Gastroesophageal sphincter (tissue), 4 donors: ENCODE measurements at regions not wholly inside any gene's neighbourhood (a gene's known extent, or its start where the extent isn't known, plus 50 kb on each side); places are given as distances from the start of the nearest gene placed in this dataset.

Experiments
- ATAC-seq: fragments of 150-250 bp; one replicate; pipeline ENCODE4 v1.9.1; 2016; ENCODE audit warnings: mild to moderate bottlenecking, moderate library complexity
- H3K27ac ChIP-seq, 4 donors: fragments of 200-600 bp; sonication (generic) in 3 of 4; 1 replicate in 3 of 4; 2 replicates in 1 of 4; pipeline ENCODE4 v1.5.1; 2016 to 2019
- H3K27me3 ChIP-seq: fragments of 200-600 bp; sonication (generic); one replicate; pipeline ENCODE4 v1.5.1; 2019
- H3K36me3 ChIP-seq, 2 donors: fragments of 200-600 bp; sonication (generic); one replicate each; pipeline ENCODE4 v1.5.1; 2019; ENCODE audit warnings: control low read depth in 1 of 2
- H3K4me1 ChIP-seq, 3 donors: fragments of 200-600 bp; sonication (generic); 1 replicate in 2 of 3; 2 replicates in 1 of 3; pipeline ENCODE4 v1.5.1; 2016 to 2019; ENCODE audit warnings: control low read depth in 2 of 3
- H3K4me3 ChIP-seq, 2 donors: fragments of 200-600 bp; sonication (generic); one replicate each; pipeline ENCODE4 v1.5.1; 2019; ENCODE audit warnings: mild to moderate bottlenecking in 1 of 2, moderate library complexity in 1 of 2
- H3K9me3 ChIP-seq, 3 donors: fragments of 200-600 bp; sonication (generic); one replicate each; pipeline ENCODE4 v1.5.1; 2017 to 2019; ENCODE audit warnings: control low read depth in 2 of 3
- EP300 ChIP-seq: sonication (generic); formaldehyde crosslinking; IDR thresholded peaks from one replicate; pipeline ENCODE4 v1.6.1; 2017; ENCODE audit warnings: antibody characterized with exemption, mild to moderate bottlenecking
- POLR2A ChIP-seq, 2 donors: fragments of 450-650 bp; IDR thresholded peaks; one replicate each; pipeline ENCODE4 v1.6.1; 2017; ENCODE audit warnings: antibody characterized with exemption in 2 of 2, mild to moderate bottlenecking in 2 of 2, moderate library complexity in 1 of 2
- POLR2AphosphoS5 ChIP-seq: sonication (generic); formaldehyde crosslinking; IDR thresholded peaks from one replicate; pipeline ENCODE4 v1.6.1; 2017; ENCODE audit warnings: antibody characterized with exemption
- WGBS, 2 donors: methylation state at CpG; one replicate each; pipeline ENCODE4 v1.1.5; 2018; ENCODE audit warnings: low coverage in 1 of 2; 5-methylcytosine and 5-hydroxymethylcytosine counted together
- TF ChIP-seq, protein P1 (sequence below), 4 experiments: fragments of 200-600 bp in 2 of 4; fragments of 450-650 bp in 2 of 4; sonication (generic) in 1 of 4; IDR thresholded peaks; one replicate each; pipeline ENCODE4 v1.5.1; 2017 to 2019; ENCODE audit warnings: antibody characterized with exemption in 4 of 4, mild to moderate bottlenecking in 2 of 4, moderate library complexity in 2 of 4

DNA sequence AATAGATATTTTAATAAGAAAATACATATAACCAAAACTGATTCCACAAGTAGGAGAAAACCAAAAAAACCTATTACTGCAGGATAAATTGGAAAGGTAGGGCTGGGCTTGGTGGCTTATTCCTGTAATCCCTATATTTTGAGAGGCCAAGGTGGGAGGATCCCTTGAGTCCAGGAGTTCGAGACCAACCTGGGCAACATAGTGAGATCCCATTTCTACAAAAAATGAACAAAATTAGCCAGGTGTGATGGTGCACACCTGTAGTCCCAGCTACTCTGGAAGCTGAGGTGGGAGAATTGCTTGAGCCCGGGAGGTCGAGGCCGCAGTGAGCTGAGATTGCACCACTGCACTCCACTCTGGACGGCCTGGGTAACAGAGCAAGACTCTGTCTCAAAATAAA lies 189.2 kb upstream of the IER5L start:
- no peak overlapping the region for H3K27ac ChIP-seq
- WGBS, 2 donors: 93 to 95% methylated on average over 4 to 5 of the region's 5 CpGs
- H3K4me3 ChIP-seq: no peak overlapping the region
- no peak for TF ChIP-seq EP300
- no peak for TF ChIP-seq POLR2A (IDR thresholded peaks at IDR 0.05)
- TF ChIP-seq, protein P1, sequence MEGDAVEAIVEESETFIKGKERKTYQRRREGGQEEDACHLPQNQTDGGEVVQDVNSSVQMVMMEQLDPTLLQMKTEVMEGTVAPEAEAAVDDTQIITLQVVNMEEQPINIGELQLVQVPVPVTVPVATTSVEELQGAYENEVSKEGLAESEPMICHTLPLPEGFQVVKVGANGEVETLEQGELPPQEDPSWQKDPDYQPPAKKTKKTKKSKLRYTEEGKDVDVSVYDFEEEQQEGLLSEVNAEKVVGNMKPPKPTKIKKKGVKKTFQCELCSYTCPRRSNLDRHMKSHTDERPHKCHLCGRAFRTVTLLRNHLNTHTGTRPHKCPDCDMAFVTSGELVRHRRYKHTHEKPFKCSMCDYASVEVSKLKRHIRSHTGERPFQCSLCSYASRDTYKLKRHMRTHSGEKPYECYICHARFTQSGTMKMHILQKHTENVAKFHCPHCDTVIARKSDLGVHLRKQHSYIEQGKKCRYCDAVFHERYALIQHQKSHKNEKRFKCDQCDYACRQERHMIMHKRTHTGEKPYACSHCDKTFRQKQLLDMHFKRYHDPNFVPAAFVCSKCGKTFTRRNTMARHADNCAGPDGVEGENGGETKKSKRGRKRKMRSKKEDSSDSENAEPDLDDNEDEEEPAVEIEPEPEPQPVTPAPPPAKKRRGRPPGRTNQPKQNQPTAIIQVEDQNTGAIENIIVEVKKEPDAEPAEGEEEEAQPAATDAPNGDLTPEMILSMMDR (IDR thresholded peaks at IDR 0.05): no peak
- no peak for TF ChIP-seq POLR2AphosphoS5
- no peaks in the 10 kb centered on the region for H3K4me1 ChIP-seq
- H3K27me3 ChIP-seq: no peaks in the 10 kb centered on the region
- no peak for ATAC-seq
- peaks cover 0 to 13% (median 0%) of the 10 kb centered on the region in 3 donors for H3K9me3 ChIP-seq
- H3K36me3 ChIP-seq: no peaks in the 10 kb centered on the region

DNA sequence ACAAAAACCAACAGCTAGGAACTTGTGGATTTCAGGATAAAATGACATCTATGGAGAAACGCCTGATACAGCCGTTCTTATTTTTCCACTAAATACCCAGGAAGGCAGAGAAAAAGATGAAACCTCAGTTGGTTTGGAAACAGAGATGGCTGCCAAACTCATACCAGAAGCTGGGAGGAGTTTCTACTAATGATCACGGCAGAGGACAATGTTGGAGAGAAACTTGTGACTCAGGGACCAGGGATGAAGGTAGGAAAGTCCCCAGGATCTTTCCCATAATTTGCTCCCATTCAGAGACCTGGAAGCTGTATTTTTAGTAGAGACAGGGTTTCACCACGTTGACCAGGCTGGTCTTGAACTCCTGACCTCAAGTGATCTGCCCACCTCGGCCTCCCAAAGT lies 187.1 kb upstream of the IER5L start:
- Histone ChIP-seq H3K27ac (no peak overlapping the region), H3K9me3 (peaks cover 0 to 8% (median 0%) of the 10 kb centered on the region in 3 donors), H3K4me3 (no peak overlapping the region), H3K36me3 (no peaks in the 10 kb centered on the region), H3K27me3 (no peaks in the 10 kb centered on the region), H3K4me1 (no peaks in the 10 kb centered on the region)
- 33 to 49% methylated on average over 5 of the region's 5 CpGs for WGBS, 2 donors
- TF ChIP-seq, protein P1 (IDR thresholded peaks at IDR 0.05): no peak
- no peak for TF ChIP-seq POLR2AphosphoS5
- TF ChIP-seq EP300: no peak
- no peak for TF ChIP-seq POLR2A (IDR thresholded peaks at IDR 0.05)
- ATAC-seq: no peak

DNA sequence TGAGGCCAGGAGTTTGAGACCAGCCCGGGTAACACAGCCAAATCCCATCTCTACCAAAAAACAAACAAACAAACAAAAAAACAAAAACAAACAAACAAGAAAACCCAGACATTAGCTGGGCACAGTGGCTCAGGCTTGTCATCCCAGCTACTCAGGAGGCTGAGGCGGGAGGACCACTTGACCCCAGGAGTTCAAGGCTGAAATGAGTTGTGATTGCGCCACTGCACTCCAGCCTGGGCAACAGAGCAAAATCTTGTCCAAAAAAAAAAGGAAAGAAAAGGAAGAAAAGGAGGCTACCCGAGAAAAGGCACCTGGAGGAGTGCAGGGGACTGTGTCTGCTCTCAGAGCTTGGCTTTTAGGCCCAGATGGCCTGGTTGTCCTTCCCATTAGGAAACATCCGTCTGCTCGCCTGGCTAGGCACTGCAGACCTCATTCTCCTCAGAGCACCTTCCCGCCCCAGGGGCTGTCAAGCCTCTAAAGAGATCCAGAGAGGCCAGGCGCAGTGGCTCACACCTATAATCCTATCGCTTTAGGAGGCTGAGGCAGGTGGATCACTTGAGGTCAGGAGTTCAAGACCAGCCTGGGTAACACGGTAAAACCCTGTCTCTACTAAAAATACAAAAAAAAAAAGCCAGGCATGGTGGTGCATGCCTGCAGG lies 185.3 kb upstream of the IER5L start:
- WGBS, 2 donors: 92% methylated on average over 6 of the region's 10 CpGs; no CpG with 5 or more reads in 1 of the 2 donors

GRCh38 chr9:129362287-129363000 lies 184.4 kb upstream of the IER5L start:
- Histone ChIP-seq H3K4me3 (no peak overlapping the region), H3K27me3 (no peaks in the 10 kb centered on the region), H3K27ac (no peak overlapping the region), H3K9me3 (no peaks in the 10 kb centered on the region), H3K36me3 (no peaks in the 10 kb centered on the region), H3K4me1 (no peaks in the 10 kb centered on the region)
- TF ChIP-seq EP300: no peak
- no peak for TF ChIP-seq POLR2AphosphoS5
- TF ChIP-seq, protein P1 (IDR thresholded peaks at IDR 0.05): no peak
- no peak for TF ChIP-seq POLR2A (IDR thresholded peaks at IDR 0.05)
- 73 to 77% methylated on average over 3 to 11 of the region's 15 CpGs for WGBS, 2 donors
- no peak for ATAC-seq

More for the DNA sequence above, 185.3 kb upstream of the IER5L start:
- Histone ChIP-seq H3K36me3 (no peaks in the 10 kb centered on the region), H3K4me3 (no peak overlapping the region), H3K27me3 (no peaks in the 10 kb centered on the region), H3K9me3 (no peaks in the 10 kb centered on the region), H3K4me1 (no peaks in the 10 kb centered on the region), H3K27ac (no peak overlapping the region)
- TF ChIP-seq POLR2AphosphoS5: no peak
- no peak for TF ChIP-seq EP300
- no peak for TF ChIP-seq POLR2A (IDR thresholded peaks at IDR 0.05)
- ATAC-seq: no peak

DNA sequence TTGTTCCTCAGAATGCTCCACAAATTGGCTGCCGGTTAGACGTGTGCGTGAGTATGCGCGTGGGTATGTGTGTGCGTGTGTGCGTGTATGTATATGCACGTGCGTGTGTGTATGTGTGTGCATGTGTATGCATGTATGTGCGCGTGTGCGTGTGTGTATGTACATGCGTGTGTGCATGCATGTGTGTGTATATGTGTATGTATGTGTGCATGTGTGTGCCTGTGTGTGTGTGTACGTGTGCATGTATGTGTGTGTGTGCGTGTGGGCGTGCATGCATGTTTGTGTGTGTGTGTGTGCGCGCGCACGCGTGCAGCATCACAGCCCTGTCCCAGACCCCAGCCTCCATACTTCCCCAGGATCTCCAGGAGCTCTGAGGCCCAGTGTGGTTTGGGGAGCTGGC lies 183.1 kb upstream of the IER5L start:
- WGBS, 2 donors: 88 to 94% methylated on average over 20 to 21 of the region's 21 CpGs
- Histone ChIP-seq H3K27ac (no peak overlapping the region), H3K9me3 (peaks cover 0 to under 1% (median 0%) of the 10 kb centered on the region in 3 donors), H3K4me1 (no peaks in the 10 kb centered on the region), H3K4me3 (no peak overlapping the region), H3K27me3 (no peaks in the 10 kb centered on the region), H3K36me3 (no peaks in the 10 kb centered on the region)
- no peak for ATAC-seq
- TF ChIP-seq POLR2A (IDR thresholded peaks at IDR 0.05) (no peak), EP300 (no peak), POLR2AphosphoS5 (no peak)
- TF ChIP-seq, protein P1 (IDR thresholded peaks at IDR 0.05): no peak
